Epidermal melanocyte (primary cell): ENCODE measurements at regions not wholly inside any gene's neighbourhood (a gene's known extent, or its start where the extent isn't known, plus 50 kb on each side); places are given as distances from the start of the nearest gene placed in this dataset.
"Not testable (repeated sequence)": the region's sequence is repeated elsewhere in the genome, so short reads cannot be mapped to it uniquely, and the experiment has no call there.

ENCODE experiments used
- DNase-seq: peaks from one replicate; pipeline ENCODE4 v3.0.0; 2011; ENCODE audit warnings: low spot score; ENCODE audit not compliant: insufficient read length

- DNase-seq: not testable (repeated sequence)
These were observed 144.3 kb downstream of the CCDC74A start for GRCh38 chr2:131671841-131672470.

GRCh38 chr2:131672471-131673399, 145.0 kb downstream of the CCDC74A start:
- DNase-seq: not testable (repeated sequence)

GRCh38 chr2:131673400-131674173, 145.9 kb downstream of the CCDC74A start:
- peak; percentile 24 for DNase-seq

- no peak for DNase-seq
These were observed 146.5 kb downstream of the CCDC74A start for GRCh38 chr2:131674174-131674507.

GRCh38 chr2:131681611-131682121, 154.0 kb downstream of the CCDC74A start:
- not testable (repeated sequence) for DNase-seq

- peak; percentile 57 for DNase-seq
These were observed 154.6 kb downstream of the CCDC74A start for GRCh38 chr2:131682122-131682944.

GRCh38 chr2:131682945-131683330, 155.2 kb downstream of the CCDC74A start:
- DNase-seq: not testable (repeated sequence)

- DNase-seq: not testable (repeated sequence)
These were observed 157.1 kb downstream of the CCDC74A start for GRCh38 chr2:131684631-131685316.

- DNase-seq: not testable (repeated sequence)
These were observed 158.6 kb downstream of the CCDC74A start for GRCh38 chr2:131686164-131686893.

- DNase-seq: not testable (repeated sequence)
These were observed 159.2 kb downstream of the CCDC74A start for GRCh38 chr2:131686894-131687238.

GRCh38 chr2:131689066-131689465, 161.4 kb downstream of the CCDC74A start:
- DNase-seq: not testable (repeated sequence)

- DNase-seq: not testable (repeated sequence)
These were observed 183.6 kb downstream of the CCDC74A start for GRCh38 chr2:131711268-131711667.

GRCh38 chr2:131717907-131718306, 190.2 kb downstream of the CCDC74A start:
- DNase-seq: not testable (repeated sequence)

GRCh38 chr2:131721163-131721562, 193.5 kb downstream of the CCDC74A start:
- not testable (repeated sequence) for DNase-seq

GRCh38 chr2:131722256-131722655, 194.6 kb downstream of the CCDC74A start:
- not testable (repeated sequence) for DNase-seq

GRCh38 chr2:131724019-131724418, 196.3 kb downstream of the CCDC74A start:
- no peak for DNase-seq

GRCh38 chr2:131728451-131728850, 200.8 kb downstream of the CCDC74A start:
- not testable (repeated sequence) for DNase-seq

- DNase-seq: not testable (repeated sequence)
These were observed 205.8 kb downstream of the CCDC74A start for GRCh38 chr2:131733530-131733929.

- DNase-seq: not testable (repeated sequence)
These were observed 208.7 kb downstream of the CCDC74A start for GRCh38 chr2:131736406-131736805.
